ENCODE measurements at regions not wholly inside any gene's neighbourhood (a gene's known extent, or its start where the extent isn't known, plus 50 kb on each side); places are given as distances from the start of the nearest gene placed in this dataset.
"Not testable (repeated sequence)": the region's sequence is repeated elsewhere in the genome, so short reads cannot be mapped to it uniquely, and the experiment has no call there.

- not testable (repeated sequence) for TF ChIP-seq EZH2phosphoT487 (IDR thresholded peaks at IDR 0.05; ENCODE audit: insufficient read depth, low read depth); EZH2 (IDR thresholded peaks at IDR 0.05; ENCODE audit: insufficient read depth, poor library complexity, severe bottlenecking)
Observed at GRCh38 chr10:109312555-109312954, 610.8 kb downstream of the XPNPEP1 start.

All from GM23248 (cell line).